ENCODE measurements at regions not wholly inside any gene's neighbourhood (a gene's known extent, or its start where the extent isn't known, plus 50 kb on each side); places are given as distances from the start of the nearest gene placed in this dataset.
"Not testable (repeated sequence)": the region's sequence is repeated elsewhere in the genome, so short reads cannot be mapped to it uniquely, and the experiment has no call there.

GRCh38 chr16:29352617-29352999 is 53.9 kb downstream of the NPIPB11 start:
- TF ChIP-seq POLR2A (IDR thresholded peaks at IDR 0.05); CTCF (IDR thresholded peaks at IDR 0.05 in 4 of 5, conservative IDR thresholded peaks at IDR 0.05 in 1 of 5): not testable (repeated sequence)

Data from gastrocnemius medialis (tissue), 4 donors.